SHP77 (cell line): ENCODE measurements at regions not wholly inside any gene's neighbourhood (a gene's known extent, or its start where the extent isn't known, plus 50 kb on each side); places are given as distances from the start of the nearest gene placed in this dataset.
"Not testable (repeated sequence)": the region's sequence is repeated elsewhere in the genome, so short reads cannot be mapped to it uniquely, and the experiment has no call there.

Experiments
- DNase-seq, 2 experiments: peaks; one replicate each; lab custom pipeline; 2025; lab: John Stamatoyannopoulos, UW

DNA sequence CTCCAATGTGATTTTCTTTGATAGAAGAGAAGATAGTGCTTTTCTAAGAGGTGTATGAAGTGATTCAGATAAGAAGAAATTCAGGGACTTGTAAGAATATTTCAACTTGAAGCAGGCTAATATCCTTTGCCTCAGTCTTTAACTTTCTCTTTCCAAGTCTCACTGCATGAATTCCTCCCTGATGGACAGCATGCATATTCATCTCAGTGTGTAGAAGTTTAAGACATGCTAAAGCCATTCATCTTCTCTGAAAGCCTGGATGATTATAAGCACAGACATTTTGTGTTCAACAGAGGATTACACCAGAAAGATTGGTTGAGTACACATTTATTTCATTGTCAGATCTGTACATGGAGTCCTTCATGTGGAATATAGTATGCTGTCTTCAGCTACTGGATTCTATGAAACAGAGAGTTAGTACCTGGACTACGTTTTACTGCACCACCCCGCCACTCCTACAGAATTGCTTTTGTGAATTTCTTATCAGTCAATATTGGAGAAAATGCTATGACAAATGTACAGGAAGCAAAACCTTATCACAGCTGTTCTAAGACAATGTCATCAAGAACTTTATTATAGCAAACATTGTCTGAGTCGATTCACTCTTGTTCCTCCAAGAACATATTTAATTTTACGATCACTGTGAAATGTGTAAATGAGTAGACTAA, 1346.1 kb downstream of the OTOL1 start:
- DNase-seq, result no peak

DNA sequence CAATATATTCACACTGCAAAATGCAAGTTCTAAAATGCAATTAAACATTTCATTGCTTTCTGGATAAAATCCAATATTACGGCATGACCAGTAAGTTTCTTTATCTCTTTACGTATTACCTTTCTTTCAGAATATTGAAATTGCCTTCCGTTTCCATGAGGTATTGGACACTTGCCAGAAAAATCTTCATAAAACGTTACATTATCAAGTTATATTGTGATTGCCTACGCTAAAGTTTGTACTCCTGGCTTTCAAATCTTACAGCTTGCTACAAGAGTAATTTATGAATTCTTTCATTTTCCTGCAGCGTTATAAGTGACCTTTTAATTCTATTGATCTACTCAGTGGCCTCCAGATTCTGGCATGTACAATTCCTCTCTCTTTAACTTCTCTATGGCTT, 1349.3 kb downstream of the OTOL1 start:
- no peak for DNase-seq

DNA sequence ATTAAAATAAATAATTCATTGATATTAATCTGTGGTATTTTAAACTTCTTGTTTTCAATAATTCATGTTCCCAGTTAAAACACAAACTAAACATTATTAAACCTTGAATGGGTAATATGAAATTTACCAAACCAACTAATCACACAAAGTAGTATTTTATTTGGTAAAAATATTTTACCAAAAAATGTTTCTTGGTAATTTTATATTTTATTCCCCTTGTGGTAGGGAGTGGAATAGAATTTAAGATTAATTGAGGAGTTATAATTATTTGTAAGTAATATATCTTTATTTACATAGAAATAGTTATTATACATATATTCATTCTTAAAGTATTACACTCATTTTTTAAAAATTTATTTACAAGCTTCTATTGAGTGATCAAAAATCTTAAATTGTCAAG, 1350.9 kb downstream of the OTOL1 start:
- no peak for DNase-seq

DNA sequence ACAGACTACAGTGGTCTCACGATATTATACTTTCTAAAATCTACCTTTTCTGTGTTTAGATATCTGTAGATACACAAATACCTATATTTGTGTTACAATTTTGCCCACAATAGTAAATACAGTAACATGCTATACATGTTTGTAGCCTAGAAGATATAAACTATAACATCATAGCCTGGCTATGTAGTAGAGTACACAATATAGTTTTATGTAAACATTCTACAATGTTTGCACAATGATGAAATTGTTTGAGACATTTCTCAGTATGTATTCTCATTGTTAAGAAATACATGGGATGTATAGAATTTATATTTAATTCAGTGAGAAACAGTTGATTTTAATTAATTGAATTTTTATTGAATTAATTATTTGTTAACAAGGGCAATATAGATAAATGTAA, 1367.0 kb downstream of the OTOL1 start:
- DNase-seq, result no peak

DNA sequence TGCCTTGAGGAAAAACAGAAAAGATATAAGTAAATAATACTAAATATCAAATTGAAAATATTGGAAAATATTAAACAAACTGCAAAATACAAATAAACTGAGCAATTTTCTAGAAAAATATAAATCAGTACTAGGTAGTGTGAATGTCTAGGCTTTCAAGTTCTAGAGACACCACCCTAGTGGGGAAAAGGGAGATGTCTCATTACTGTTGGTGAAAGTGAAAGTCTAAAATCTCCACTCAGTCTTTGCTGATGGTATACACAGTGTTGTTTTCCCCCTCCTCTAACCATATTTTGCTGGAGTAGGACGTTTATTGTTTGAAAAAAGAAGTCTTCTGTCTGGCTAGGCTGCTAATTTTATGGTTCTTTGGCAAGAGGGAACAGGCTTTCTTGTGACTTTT, 1368.9 kb downstream of the OTOL1 start:
- DNase-seq, result no peak

DNA sequence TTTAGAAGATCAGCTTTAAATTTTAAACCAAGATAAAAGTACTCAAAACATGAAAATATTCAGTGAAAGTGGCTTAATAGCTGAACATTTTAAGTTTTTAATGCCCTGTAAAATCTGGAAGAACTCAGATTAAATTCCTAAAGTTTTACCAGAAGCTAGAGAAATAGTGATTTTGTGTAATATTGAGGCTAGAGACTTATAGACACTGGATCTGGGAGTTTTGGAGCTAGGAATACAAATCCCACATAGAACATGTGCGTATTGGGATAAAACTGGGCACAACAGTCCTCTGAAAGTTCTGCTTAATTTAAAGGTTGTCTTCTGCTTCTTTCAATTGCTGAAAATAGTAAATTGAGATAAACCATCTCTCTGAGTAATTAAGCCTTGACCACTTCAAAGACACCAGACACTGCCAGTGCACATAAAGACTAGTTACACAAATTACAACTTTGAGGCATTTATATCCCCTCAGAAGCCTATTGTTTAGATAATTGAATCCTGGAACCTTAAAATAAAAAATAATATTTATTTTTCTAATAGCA, 1382.5 kb downstream of the OTOL1 start:
- DNase-seq, result no peak

DNA sequence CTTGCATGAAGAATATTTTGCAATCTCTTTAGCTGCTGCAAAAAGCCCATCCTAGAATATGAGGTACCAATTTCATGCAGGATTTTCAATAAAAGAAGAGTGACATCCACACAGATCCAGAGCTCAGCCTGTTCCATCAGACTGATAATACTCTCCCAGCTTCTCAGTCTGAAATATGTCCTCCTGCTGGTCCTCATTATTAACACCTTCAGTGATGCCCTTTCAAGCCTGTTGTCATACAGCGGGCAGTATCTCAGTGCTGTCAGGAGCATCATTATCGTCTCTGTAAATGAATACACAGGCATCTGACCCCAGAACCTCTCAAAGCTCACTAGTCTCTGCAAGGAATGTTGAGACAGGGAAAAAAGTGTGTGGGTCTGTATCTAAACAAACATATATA, 1387.8 kb downstream of the OTOL1 start:
- no peak for DNase-seq

DNA sequence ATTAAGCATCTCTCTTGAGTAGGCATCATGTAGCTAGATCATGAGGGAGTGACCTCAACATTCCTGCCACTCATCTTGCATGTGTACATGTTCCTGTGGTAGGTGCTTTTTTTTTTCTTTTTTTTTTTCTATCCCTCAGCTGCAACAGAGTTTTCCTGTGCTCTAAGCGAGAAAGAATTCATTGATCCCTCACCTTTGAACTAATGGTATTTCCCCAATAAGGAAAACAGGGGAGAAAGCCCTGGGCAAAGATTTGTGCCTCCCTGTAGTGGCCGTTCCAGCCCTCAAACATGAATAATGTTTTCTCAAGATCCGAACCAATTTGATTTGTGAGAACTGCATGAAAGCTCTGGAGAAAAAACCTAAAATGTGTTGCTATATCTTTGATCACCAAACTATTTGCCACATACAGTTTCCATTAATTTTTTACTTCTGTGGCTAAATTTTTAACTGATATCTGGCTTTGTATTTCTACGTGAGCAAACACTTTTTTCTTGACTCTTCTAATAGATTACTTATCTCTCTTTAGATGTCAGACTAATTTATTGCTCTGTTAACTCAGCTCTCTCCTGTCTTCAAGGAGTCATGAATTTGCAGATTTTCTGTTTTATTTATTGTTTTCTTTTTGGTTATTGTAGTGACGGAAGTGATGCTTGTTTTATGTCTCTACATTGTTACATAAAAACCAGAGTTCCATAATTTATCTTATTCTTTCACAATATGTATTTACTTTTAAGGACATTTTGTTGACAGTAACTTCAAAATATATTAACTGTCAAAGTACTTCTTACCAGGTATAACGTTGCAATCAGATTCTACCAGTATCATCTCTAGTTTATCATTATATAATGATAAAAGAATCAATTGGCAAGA, 1396.5 kb downstream of the OTOL1 start:
- DNase-seq, result no peak

DNA sequence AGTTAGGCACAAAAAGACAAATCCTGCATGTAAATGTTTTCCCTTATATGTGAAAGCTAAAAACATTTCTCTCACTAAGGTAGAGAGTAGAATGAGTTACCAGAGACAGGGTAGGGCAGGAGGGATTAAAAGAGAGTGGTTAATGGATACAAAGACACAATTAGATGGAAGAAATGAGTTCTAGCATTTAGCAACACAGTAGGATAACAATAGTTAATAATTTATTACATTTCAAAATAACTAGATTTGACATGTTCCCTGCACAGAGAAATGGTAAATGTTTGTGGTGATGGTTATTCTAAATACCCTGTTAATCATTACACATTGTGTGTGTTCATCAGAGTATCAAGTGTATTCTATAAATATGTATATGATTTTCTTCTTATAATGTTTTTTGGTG, 1400.7 kb downstream of the OTOL1 start:
- DNase-seq, result no peak

DNA sequence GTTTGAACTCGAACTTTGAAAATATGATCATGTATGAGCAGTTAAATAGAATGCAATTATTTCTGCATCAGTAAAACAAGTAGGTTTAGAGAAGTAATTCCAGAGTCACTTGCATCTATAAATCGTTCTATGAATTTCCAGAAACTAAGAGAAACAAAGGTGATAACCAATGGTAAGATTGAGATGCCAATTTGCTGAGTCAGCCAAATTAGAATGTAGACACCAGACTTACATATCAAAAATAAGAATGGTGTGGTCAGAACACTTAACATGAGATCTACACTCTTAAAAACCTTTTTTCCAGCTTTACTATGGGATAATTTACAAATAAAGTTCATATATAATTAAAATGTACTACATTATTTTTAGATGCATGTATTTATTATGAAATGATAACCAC, 1435.9 kb downstream of the OTOL1 start:
- DNase-seq, result no peak

DNA sequence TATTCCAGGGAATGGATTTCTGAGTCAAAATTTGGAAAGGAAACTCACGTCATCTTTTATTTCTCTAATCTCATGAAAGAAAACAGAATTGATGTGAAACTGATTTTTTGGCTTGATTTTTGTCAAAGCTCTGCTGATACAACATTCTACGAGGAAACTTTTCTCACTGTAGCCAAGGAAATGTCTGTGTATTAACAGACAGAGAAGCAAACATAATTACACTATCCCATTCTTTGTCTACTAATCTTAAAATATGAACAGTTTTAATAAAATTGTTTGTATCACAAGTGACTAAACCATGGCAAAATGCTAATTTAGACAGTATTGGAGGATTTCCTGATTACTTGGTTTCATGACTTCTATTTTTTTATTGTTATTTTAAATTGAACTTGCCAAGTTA, 1437.0 kb downstream of the OTOL1 start:
- DNase-seq, result no peak

DNA sequence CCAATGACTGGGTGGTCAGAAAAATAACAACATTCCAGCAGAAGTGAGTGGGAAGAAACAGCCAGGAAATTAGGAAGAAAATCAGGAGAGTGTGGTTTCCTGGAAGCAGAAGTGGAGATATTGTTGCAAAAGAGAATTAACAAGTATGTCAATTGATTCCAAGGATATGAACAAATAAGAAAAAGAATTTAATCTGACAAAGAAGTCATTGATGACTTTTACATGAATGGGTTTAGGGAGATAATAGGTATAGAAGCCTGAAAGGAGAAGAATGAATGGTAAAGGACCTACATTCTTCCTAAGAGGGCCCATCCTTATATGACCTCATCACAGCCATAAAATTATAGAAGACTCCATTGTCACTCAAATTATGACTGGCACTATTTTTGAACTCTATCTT, 1440.1 kb downstream of the OTOL1 start:
- DNase-seq, result no peak

DNA sequence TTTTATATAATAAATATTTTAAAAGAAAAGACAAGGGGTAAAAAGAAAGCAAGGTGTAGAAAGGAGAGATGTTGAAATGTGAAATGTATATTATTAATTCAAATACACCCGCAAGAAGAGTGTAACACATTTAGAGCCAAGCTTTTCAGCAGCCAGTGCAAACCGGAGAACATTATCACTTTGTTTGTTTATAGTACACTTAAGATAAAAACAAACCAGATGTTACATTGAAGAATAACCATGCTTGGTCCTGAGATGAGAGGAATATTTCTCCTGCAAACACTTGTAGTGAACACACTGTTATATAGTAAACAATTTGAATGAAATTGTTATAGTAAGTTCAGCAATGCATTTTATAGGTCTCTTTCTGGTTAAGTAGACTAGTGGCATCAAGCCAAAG, 1441.5 kb downstream of the OTOL1 start:
- DNase-seq, result no peak

DNA sequence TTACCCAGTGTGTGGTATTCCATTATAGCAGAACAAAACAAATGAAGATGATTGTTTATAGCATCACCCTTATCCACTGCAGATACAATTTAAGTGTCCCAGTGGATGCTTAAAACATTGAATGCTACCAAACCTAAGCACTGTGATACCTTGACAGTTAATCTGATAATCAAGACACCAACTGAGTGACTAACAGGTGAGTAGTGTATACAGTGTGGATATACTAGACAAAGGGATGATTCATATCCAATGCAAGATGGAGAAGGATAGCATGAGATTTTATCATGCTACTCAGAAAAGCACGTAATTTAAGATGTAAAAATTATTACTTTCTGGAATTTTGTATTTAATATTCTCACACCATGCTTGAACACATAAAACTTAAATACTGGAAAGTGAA, 1449.0 kb downstream of the OTOL1 start:
- DNase-seq, result no peak

DNA sequence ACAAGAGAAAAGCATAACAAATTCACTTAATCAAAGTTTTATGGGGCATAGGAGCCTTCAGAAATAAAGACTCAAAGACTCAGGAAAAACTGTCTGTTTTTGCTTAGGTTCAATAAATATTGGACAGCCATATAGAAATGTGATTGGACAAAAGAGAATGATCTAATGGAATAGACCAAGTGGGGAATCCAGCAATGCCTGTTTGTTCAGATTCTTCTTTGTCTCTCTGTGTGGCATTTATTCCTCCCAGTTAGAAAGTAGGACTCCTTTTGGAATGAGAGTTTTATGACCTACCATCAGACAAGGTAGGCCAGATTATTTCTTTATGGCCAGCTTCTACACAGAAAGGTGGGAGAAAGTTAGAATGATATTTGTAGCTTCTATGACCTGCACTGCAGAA, 1460.1 kb downstream of the OTOL1 start:
- DNase-seq, result no peak

DNA sequence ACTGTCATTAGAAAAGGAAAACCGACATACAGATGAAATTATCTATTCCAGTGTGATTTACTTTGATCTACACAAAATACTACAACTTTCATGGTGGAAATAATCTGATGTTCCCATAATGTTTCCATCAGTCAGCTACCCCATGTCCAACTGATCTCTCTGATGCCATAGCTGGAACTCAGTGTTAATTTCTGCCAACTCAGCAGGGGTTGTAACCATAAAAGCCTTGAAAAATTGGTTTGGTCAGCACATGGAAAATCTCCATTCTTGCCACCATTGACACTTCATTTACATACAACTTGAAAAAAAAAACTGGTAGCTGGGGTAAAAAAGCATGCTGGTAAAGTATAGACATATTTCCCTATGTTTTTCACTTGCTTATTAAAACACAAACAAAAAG, 1463.7 kb downstream of the OTOL1 start:
- no peak for DNase-seq

DNA sequence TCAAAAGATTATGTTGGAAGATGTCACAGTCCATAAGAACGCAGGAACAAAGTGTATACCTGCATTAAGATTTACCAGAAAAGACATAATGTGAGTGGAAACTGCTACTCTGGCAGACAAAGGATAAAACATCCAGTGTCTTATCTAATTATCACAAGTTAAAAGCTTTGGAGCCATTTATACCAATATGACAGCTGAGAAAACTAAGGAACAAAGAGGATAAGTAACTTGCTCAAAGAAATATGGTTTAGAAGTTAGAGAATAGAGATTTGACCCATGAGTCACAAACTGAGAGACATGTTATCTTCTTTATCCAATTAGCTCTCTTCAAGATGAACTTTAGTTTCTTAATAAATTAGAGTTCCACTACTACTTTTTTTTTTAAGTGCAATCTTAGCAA, 1473.7 kb downstream of the OTOL1 start:
- DNase-seq, result no peak

DNA sequence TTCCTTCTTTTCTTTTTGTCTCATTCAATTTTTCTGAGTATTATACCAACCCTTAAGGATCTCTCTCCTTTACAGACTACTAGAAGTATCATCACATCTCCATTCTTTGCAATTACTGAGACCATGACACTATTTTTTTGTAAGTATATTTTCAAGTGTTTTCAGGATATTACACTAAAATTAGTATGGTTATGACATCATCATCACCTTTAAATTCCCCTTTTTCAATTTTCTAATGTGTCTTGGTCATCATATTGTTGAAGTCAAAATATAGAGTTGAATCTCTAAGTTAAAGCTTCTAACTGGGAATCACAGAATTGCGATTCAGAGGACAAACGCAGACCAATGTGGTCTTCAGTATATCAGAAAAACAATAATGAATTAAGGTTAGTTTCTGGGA, 1475.1 kb downstream of the OTOL1 start:
- DNase-seq, result no peak

DNA sequence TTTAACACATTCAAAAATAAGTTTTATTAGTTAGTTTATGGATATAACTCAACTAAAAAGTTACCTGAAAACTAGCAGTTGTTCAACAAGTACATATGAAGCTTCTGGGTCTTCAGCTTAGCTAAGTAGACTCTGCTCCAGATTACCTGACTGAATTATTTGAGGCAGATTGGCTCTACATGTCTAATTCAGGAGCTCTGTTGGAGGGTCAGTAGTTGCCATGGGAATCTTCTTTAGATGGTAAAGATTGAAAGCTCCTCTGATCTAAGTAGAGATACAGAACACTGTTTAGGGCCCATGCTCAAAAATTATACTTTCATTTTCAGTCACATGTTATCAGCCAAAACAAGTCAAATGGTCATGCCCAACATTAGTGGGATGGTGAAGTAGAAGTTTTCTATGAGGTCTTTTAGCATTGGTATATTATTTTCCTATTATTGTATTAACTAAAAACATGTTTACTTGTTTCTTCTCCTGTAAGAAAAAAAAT, 1476.9 kb downstream of the OTOL1 start:
- DNase-seq, result no peak

DNA sequence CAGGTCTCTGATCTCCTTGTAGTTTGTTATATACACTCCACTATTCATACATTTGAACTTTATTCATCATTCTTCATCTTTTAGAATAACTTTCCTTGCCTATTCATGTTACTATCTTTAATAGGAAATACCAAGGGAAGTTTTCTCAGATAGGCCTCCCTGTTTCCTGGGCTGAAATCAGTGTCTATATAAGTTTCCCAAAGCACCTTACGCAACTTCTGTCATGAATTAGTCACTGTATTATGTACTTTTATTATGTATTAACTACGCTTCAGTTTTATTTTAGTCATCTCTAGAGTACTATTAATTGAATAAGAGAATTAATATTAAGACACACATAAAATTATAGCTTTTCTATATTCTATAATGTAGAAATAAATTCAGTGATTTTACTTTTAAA, 1481.5 kb downstream of the OTOL1 start:
- no peak for DNase-seq

DNA sequence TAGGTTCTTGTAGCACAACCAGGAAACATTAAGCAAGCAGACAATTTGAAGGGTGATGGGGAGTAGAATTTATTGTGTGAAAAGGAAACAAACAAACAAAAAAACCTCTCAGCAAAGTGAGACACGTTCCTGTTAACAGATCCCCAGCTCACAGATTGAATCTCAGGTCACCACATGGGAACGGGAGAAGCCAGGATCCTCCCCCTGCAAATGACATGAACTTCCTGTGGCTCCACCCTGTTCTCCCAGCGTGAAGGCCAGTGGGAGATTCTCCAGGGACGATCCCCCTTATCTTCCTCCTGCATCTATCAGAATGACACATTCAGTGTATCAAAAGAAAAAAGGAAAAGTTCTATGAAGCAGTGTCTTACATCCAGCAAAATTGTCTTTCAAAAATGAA, 1488.1 kb downstream of the OTOL1 start:
- DNase-seq, result no peak

DNA sequence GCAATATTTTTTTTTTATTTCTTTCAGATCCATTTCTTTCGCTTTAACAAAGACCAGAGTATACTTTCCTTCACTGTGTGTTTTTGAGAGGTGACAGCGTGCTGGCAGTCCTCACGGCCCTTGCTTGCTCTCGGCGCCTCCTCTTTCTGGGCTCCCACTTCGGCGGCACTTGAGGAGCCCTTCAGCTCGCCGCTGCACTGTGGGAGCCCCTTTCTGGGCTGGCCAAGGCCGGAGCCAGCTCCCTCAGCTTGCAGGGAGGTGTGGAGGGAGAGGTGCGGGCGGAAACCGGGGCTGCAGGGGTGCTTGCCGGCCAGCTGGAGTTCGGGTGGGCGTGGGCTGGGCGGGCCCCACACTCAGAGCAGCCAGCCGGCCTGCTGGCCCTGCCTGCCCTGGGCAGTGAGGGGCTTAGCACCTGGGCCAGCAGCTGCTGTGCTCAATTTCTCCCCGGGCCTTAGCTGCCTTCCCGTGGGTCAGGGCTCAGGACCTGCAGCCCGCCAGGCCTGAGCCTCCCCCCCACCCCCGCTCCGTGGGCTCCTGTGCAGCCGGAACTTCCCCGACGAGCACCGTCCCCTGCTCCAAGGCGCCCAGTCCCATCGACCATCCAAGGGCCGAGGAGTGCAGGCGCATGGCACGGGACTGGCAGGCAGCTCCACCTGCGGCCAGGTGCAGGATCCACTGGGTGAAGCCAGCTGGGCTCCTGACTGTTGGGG, 1490.6 kb downstream of the OTOL1 start:
- DNase-seq, result not testable (repeated sequence)

DNA sequence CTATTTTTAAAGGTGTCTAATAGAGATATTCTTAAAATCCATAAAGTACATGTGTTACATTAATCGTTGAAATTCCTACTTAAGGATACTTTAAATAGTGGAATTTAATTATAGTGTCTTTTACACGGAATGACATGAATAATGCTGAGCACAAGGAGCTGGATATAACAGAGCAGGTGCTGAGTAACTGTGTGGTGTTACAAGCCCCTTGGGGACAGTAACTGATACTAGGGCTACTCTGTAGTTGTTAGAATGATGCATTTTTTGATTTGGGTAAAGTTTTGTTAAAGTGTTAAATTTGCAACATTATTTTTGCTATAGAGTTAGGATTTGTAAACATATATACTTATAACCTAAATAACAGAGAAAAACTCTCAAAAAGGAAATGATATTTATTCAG, 1496.1 kb downstream of the OTOL1 start:
- no peak for DNase-seq
